Hindlimb muscle (tissue), 1 donor: ENCODE measurements at regions not wholly inside any gene's neighbourhood (a gene's known extent, or its start where the extent isn't known, plus 50 kb on each side); places are given as distances from the start of the nearest gene placed in this dataset.
"Not testable (repeated sequence)": the region's sequence is repeated elsewhere in the genome, so short reads cannot be mapped to it uniquely, and the experiment has no call there.

Source experiments
- DNase-seq: peaks from one replicate; pipeline ENCODE4 v3.0.0-alpha.2; 2013

DNA sequence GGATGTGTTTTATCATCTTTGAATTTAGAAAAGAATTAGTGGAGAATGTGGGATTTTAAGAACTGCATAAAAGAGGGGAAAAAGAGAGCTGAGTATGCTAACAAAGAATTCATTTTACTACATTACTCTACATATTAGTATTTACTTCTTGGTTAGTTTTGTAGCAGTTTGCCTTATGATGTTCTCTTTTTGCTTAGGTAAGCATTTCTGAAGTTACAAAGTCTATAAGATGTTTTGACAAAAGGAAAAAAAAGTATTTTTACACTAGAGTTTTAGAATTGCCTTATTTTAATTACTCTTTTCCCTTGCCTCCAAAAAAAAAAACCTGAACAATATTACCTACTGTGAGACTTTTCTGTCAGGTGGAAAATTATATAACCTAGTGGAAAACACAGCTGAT, 739.5 kb upstream of the SLC39A10 start:
- DNase-seq: no peak

DNA sequence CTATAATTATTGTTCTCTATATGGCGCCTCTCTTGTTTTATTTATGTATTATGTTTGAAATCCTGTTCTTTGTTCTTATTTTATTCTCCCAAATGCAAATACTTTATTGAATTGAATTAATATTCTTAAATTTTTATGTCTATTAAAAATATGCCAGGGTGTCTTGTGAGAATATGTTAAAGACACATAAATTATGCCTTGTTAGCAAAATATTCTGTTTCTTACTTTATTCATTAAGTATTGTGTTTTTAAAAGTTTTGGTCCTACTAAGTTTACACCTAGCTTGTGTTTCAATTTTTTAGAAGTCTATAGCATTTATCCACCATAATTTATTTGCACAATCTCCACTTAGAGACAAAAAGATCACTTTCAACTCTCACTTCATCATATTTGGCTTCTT, 741.5 kb upstream of the SLC39A10 start:
- DNase-seq: no peak

DNA sequence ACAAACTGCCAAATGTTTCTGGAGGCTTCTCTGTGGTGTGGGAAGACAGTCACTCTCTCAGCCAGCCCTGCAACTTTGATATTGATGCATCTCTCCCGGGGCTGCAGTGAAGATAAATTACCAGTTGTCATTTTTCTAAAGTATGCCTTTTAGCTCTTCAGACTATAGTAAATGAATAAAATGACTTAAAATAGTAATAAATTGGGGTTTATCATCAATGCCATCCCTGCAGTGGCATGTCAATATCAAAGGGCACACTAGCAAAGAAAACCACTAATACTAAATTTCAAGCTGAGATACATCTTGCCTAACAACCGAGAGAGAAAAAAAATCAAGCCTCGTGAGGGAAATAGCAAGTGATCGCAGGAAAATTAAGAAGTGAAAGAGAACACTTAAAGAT, 749.5 kb upstream of the SLC39A10 start:
- DNase-seq: no peak

DNA sequence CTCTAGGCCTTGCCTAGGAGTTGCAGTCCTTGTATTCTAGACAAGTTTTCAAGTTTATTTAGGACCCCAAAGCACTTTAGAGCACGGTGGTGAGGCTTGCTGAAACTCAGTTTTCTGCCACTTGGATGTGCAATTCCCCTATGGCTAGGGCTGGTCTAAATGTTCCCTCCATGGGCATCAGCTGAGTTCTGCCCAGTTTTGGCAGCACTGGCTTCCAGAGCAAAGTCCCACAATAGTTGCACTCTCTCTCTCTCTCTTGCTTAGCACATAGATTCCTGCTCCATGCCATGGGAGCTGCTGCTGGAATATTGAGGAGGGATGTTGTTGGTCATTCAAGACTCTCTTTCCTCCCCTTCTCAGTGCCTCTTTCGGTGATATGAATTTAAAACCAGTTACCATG, 760.2 kb upstream of the SLC39A10 start:
- DNase-seq: no peak

DNA sequence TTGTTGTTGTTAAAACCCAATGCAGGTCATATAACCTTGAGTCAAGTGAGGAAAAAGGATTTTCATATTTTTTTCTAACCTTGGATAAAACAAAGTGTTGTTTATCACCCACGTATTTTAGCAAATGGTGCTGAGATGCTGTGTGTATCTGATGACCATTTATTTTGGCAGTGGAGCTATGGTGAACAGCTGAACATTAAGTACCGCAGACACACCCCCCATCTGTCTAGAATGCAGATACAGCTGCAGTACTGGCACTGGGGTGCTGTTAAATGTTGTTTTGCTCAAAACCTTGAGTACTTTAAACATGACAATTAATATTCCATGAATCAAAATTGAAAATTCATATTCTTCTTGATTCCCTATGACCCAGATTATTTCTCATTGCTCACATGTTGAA, 773.3 kb upstream of the SLC39A10 start:
- DNase-seq: peak; percentile 32

DNA sequence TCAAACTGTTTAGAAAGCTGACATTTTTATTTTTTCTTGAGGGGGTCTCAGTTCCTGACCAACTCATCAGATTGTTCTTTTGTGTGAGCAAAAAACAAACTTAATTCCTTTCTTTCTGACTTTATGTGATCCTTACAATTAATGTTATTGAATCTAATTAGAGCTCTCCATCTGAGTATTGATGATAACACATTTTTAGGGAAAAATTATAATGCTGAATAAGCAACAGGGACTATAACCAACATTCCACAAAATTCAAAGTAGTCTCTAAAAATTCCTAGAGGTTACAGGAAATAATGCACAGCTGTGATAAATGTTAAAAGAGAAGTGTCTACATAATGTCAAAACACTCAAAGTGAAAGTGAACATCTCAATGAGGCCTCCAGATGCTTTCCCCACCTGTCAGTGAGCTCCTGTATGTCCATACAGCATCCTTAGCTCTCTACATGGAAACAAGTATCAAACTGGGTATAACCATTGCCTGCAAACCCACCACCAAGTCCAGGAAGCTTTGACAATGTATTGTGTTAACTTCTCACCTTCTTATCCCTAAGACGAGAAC, 786.0 kb upstream of the SLC39A10 start:
- DNase-seq: no peak

DNA sequence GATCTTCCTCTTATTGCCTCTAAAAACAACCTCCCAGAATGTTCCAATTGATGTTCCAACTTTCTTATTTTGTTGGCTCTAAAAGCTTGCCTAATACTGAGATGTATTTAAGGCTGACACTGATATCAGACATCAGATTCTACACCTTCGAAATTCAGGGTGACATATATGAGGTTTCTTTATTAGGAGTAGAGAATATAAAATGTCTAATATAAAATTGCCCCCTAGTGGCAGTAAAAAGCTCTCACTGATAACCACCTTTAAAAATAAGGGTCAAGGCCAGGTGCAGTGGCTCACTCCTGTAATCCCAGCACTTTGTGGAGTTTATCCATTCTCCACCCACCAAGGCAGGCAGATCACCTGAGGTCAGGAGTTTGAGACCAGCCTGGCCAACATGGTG, 789.7 kb upstream of the SLC39A10 start:
- no peak for DNase-seq

DNA sequence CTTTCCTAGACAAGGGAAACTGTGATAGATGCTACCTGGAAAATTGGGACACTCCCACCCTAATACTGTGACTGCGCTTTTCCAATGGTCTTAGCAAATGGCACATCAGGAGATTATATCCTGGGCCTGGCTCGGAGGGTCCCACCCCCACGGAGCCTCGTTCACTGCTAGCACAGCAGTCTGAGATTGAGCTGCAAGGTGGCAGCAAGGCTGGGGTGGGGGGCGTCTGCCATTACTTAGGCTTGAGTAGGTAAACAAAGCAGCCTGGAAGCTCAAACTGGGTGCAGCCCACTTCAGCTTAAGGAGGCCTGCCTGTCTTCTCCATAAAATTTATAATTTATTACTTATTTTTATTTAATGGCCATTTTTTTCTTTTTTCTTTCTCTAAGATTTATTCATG, 802.1 kb upstream of the SLC39A10 start:
- DNase-seq: no peak

DNA sequence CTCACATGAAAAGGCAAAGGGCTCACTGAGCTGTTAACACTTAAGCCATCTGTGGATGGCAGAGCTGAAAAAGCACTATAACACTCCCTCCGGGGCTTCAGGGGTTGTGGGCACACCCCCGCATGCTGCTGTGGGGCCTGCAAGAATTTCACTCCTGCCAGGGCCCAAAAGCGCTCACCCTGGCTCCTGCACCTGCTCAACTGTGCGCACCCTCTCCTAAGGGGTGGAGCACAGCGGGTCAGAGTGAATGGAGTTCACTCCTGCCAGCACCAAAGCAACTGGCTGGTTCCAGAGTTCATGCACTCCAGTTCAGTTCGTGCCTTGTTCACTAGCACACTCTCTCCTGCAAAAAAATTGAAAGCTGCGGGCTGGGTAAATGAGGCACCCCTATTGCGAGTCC, 814.2 kb upstream of the SLC39A10 start:
- DNase-seq: no peak

DNA sequence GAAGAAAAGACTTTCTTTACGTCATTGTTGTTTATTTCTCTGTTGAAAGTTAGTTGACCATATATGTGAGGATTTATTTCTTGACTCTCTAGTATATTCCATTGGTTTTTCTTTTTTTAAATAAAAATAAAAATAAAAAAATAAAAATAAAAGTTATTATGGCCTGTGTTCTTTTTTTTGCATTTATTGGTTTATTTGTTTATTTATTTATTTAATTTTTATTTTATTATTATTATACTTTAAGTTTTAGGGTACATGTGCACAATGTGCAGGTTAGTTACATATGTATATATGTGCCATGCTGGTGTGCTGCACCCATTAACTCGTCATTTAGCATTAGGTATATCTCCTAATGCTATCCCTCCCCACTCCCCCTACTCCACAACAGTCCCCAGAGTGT, 822.7 kb upstream of the SLC39A10 start:
- not testable (repeated sequence) for DNase-seq

DNA sequence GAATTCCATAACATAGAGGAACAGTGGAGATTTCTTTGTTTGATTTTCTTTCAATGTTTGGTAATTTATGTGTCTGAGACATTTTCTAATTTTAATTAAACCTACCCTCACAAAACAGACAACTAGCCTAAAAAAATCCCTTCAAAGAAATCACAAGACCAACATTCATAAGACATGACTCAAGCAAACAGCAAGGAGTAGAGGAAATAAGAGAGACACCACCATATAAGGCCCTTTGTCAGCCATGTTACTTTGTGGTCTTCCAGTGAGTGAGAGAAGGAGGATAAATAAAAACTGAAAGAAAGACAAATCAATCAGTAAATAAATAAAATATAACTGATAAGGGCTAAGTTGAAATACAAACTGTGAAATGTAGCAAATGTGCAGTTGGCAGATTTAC, 830.8 kb upstream of the SLC39A10 start:
- DNase-seq: no peak

DNA sequence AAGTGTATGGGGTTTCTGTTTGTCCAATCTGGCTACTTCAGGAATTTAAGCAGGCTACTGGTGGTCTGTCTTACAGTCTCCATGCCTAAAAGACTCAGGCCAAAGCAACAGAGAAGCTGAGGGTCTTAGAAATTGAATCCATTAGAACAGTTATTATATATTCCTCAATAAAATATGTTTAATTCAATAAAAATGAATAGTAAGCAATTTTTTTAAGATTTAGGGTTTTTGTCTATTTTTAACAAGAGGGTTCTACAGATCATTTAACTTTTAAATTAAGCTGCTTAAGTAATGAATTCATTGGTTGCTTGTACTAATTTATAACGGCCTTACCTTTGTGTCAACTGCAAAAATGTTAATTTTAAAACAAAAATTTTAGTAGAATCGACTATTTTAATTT, 832.6 kb upstream of the SLC39A10 start:
- no peak for DNase-seq

DNA sequence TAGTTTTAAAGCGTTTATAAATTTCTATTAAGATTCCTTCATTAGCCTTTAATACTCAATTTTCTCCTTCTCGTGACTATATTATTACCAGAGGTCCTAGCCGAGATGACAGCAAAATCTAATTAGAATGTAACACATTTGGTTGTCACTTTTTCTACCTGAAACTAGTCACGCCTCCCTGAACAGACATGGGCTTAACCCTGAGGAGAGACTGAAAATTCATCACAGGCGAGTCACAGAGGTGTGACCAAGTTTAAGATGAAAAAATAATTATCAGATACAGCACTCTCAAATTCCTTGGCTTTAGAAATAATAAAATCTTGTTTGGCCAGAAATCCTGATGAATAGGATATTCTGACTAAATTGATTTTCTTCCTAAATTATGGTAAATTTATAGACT, 834.4 kb upstream of the SLC39A10 start:
- DNase-seq: no peak

DNA sequence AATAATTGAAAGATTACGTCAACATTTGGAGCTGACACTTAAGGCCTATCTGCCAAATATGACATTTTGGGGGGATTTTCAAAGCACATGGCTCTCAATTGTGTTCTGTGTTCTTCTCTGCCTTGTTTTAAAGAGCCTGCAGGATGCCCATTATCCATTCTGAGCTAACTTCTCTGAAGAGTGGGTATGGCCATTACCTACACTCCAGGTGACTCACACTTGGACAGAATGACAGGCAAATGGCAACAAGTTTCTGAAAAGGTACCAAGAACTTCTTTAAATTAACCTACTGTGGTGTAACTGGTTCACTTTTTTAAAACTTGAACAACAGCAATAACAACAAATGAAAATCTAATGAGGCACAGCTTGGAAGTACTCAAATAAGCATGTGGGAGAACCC, 834.9 kb upstream of the SLC39A10 start:
- no peak for DNase-seq

DNA sequence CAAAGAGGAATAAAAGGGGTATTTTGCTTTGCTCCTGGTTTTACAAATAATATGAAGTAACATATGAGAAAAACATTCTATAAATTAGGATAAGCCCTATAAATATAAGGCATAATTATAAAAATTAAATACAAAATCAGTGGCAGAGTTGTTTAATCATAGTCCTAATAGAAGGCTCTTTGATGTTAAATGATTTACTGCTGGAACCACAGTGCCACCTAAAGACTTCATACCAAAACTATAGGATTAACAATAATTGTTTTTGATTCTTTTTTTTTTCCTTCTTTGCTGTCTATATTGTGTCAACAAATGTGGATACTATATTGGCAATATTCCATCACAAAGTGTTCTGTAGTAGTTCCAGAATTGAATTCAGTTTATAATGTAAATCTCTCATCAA, 837.7 kb upstream of the SLC39A10 start:
- no peak for DNase-seq

DNA sequence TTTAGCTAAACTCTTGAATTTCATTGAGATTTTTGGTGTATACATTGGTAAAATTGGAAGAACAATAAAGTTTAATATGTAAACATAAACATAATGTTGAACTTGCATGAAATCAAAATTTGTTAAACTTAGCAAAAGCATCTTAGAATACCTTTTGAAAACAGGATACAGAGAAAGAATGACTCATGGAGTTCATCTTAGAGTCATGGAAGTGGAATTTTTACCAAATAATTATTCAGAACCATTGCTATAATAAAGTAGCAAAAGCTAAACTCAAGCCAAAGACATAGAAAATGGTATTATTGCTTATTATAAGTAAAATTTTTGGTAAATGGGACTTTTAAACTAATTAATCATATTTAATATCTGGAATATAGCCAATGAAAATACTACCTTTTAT, 841.6 kb upstream of the SLC39A10 start:
- DNase-seq: no peak

DNA sequence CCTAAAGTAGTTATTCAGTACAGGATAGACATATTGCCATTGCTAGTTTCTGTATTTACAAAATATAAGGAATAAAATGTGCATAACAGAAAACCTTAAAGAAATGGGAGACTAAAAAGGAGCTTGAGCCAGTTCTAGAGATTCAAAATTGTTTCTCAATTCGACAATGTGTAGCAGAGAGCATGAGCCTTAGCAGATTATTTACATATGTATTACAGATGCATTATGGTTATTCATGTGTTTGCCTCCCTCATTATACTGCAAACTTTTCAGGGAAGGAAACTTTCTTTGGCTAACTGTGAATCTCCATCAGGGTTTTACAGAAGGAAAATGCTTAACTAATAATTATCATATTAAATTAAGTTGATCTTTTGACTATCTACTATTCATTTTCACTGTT, 854.4 kb upstream of the SLC39A10 start:
- DNase-seq: no peak

DNA sequence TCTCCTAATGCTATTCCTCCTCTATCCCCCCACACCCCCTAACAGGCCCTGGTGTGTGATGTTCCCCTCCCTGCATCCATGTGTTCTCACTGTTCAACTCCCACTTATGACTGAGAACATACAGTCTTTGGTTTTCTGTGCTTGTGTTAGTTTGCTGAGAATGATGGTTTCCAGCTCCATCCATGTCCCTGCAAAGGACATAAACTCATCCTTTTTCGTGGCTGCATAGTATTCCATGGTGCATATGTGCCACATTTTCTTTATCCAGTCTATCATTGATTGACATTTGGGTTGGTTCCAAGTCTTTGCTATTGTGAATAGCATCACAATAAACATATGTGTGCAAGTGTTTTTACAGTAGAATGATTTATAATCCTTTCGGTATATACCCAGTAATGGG, 870.0 kb upstream of the SLC39A10 start:
- DNase-seq: not testable (repeated sequence)

DNA sequence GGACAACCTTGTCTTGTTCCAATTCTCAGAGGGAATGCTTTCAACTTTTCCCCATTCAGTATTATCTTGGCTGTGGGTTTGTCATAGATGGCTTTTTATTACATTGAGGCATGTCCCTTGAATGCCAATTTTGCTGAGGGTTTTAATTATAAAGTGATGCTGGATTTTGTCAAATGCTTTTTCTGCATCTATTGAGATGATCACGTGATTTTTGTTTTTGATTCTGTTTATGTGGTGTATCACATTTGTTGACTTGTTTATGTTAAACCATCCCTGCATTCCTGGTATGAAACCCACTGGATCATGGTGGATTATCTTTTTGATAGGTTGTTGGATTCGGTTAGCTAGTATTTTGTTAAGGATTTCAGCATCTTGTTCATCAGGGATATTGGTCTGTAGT, 885.6 kb upstream of the SLC39A10 start:
- DNase-seq: not testable (repeated sequence)

DNA sequence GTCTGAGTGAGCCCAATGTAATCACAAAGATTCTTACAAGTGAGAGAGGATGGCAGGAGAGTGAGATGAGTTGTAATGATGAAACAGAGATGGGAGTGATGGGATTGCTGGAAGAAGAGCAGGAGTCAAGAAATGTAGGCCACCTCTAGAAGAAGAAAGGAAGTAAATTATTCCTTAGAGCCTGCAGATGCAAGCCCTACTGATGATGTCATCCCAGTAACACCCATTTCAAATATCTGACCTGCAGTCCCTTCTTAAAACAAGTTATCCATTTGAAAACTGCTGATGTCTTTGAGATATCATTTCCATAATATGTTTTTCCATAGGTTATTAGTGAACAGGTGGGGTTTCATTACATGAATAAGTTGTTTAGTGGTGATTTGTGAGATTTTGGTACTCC, 888.0 kb upstream of the SLC39A10 start:
- DNase-seq: no peak

DNA sequence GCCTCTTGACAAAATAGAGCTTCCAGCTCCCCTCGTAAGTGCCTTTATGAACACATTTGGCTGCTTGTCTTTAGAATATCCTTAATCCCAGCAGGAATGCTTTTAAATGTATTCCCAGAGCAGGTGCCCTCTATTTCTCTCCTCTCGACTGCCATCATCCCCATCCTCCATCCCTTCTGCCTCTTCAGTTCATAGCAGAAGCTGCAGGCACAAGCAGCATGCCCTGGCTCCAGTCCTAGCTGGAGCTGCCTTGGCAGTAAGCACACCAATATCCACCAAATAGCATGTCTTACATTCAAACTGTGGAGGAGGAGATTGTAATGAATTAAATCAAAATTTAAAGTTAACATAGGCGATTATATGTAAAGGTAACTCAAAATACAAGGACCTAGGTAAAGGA, 891.3 kb upstream of the SLC39A10 start:
- no peak for DNase-seq

DNA sequence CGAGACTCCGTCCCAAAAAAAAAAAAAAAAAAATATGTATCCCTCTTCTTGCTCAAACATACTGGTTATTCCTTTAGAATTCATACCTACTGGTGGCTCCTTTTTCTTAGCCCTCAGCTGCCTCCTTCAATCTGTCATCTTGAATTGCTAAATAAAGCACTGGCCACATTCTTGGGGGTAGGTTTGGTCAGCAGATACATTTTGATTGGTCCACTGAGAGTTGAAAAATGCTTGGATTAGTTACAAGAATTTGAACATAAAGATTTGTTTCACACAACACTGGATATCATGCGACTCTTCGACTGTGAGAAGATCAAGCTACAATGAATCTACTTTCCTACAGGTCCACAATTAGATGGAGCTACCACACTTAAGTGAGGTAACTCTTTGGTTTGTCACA, 906.1 kb upstream of the SLC39A10 start:
- no peak for DNase-seq

DNA sequence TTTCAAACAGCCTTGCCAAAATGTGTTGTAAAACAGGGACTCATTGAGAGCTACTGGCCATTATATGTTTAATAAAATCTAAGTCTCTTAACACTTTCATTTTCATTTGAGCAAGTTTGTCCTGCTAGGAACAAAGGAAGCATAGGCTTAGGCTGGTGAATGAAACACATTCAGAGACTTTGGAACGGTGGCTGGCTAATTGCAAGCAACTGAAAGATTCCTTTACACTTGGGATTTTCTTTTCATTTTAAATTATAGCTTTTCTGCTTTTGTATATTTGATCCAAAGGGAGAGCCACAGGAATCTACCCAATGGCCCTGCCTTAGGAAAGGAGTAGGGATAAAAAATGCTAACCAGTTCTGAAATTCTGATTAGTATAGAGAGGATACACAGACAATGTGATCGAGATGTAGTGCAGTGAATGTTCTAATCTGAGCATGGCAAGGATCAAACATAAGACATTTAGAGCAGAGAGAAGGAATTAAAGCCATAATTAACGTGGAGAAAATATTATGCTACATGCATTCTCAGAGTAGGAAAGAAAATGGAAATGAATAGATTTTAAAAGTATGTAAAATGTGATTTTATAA, 911.4 kb upstream of the SLC39A10 start:
- DNase-seq: no peak

DNA sequence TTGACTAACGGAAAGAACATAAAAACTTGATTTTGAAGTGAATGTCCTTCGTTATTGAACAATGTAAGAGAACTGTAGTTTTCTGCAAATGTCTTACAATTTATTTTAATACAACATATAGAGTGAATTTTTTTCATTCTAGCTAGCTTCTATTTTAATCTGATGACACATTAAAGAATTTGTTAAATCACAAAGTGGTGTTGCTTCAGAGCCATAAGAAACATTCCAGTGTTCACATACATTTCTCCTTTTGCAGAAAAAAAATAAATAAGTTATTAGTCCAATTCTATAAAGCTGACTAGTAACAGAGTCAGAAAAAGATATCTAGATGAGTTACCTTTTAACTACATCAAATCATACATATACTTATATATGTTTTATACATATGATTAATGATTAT, 914.3 kb upstream of the SLC39A10 start:
- no peak for DNase-seq

DNA sequence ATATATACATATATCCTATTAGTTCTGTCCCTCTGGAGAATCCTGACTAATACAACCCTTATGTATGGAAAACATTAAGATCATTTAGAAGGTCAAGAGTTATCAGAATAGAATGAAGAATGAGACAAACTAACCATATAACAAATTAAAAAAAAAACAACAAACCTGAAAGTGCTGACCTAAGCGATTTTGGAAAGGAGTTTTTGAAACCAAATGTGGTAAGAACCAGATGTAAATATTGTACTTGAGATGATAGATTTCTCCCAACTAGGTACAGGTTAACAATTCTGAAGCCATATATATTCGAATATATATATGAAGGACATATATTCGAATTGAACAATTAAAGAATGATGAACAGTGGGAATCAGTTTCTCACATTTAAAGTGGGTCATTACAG, 917.8 kb upstream of the SLC39A10 start:
- DNase-seq: no peak
